Esophagus muscularis mucosa (tissue), 3 donors: ENCODE measurements at regions not wholly inside any gene's neighbourhood (a gene's known extent, or its start where the extent isn't known, plus 50 kb on each side); places are given as distances from the start of the nearest gene placed in this dataset.

Source experiments
- CTCF ChIP-seq, 3 experiments: fragments of 200-600 bp in 2 of 3; fragments of 450-650 bp in 1 of 3; sonication (generic) in 2 of 3; IDR thresholded peaks; one replicate each; pipeline ENCODE4 v1.5.1; 2017 to 2019; ENCODE audit warnings: antibody characterized with exemption in 3 of 3, mild to moderate bottlenecking in 2 of 3, moderate library complexity in 1 of 3
- POLR2A ChIP-seq: fragments of 450-650 bp; IDR thresholded peaks from one replicate; pipeline ENCODE4 v1.6.1; 2017; ENCODE audit warnings: antibody characterized with exemption, moderate library complexity, mild to moderate bottlenecking, low read depth

DNA sequence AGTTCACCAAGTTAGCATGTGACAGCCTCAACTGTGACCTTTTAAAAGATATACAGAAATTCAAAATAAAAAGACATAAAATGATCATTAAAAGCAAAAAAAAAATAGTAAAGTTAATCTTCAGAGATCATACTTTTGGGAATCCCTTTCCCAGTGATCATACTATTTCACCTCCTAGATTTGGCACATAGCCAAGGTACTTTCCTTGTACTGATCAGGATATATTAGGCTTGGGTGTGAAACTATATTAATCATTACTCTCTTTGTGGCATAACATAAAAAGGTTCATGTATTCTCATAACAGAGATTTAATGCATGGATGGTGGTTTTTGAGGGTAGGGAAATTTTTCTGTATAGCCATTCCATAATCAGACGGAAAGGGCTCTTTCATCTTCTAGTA, 109.6 kb upstream of the ZWINT start:
- TF ChIP-seq POLR2A (no peak), CTCF (IDR thresholded peaks at IDR 0.05) (no peak)
